GM19043 (cell line): ENCODE measurements at regions not wholly inside any gene's neighbourhood (a gene's known extent, or its start where the extent isn't known, plus 50 kb on each side); places are given as distances from the start of the nearest gene placed in this dataset.
"Not testable (repeated sequence)": the region's sequence is repeated elsewhere in the genome, so short reads cannot be mapped to it uniquely, and the experiment has no call there.

Experiments used
- ATAC-seq: cut with Tn5 transposase; IDR thresholded peaks from one replicate; pipeline ENCODE4 v1.9.1; 2021; ENCODE audit warnings: low read depth; ENCODE audit not compliant: unreplicated experiment

DNA sequence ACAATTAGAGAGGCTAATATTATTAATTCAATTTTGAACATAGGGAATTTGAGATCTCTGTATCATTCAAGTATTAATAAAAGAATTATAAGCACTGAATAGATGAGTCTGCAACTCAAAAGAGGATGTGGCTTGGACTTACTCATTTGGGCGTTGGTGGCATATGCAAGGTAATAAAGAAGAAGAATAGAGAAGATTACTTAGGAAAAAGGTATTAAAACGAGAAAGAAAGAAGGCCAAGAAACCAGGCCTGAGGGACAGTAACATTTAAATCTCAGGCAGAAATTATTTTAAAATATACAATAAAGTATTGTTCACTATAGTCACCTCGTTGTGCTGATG, 383.0 kb upstream of the INTU start:
- no peak for ATAC-seq

DNA sequence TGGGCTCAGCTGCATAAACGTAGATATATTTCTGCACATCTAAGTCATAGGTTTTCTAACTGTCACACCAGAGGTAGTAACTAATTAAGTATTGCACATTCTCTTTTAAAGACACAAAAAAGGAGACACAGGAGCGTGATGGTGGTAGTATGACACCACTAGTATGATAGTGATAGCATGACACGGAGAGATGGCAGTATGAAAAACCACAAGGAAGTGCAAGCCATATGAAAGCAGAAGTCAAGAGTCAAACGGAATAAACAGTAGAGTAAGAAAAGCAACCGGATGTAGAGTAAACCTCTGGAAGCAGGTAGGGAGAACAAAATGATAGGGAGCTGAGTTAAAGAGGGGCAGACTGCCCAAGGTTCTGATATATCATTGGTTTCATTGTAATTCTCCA, 382.2 kb upstream of the INTU start:
- ATAC-seq = peak; percentile 73

DNA sequence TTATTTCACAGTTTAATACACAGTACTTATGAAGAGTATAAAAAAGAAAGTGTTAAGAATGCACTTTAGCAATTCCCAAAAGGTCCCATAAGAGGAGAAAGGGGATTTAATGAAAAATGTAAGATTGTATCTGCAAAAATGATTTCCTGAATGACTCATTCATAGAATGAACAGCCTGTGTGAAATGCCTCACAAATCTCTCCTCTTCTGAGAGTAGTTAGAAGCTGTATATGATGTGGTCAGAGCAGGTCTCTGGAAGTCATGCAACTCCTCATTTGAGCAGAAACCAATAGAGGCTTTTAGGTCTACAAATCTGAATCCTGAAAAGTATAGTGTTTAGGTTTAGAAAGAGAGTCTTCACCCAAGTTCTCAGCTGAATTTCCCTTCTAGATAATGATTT, 381.3 kb upstream of the INTU start:
- ATAC-seq = peak; percentile 73

- ATAC-seq = no peak
Observed at GRCh38 chr4:127256500-127256899, 376.3 kb upstream of the INTU start.

DNA sequence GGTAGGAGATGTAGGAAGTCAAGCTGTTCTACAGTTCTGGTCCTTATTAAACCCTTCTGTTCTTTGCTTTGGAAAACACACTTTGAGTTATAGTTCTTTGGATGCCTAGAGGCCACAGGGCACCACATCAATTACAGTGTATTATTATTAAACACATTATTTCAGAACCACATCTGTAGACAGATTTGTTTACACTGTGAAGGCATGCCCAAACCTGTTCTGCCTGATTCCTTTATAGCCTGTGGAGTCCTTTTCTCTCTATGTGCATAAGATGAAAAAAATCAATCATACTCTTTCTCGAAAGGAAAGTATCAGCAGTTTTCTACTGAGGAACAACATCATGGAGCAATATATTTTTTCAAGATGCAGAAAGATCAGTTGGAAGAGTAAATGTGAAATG, 371.3 kb upstream of the INTU start:
- ATAC-seq = no peak

DNA sequence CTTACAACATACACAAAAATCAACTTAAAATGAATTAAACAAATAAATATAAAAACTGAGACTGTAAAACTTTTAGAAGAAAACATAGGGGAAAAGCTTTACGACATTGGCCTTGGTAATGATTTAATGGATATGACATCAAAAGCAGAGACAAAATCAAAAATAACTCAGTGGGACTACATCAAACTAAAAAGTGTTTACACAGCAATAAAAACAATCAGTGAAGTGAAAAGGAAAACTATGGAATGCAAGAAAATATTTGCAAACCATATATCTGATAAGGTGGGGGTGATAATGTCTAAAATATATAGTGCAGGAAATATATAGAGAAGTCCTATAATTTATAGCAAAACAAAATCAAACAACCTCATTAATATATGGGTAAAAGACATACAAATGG, 364.4 kb upstream of the INTU start:
- no peak for ATAC-seq

DNA sequence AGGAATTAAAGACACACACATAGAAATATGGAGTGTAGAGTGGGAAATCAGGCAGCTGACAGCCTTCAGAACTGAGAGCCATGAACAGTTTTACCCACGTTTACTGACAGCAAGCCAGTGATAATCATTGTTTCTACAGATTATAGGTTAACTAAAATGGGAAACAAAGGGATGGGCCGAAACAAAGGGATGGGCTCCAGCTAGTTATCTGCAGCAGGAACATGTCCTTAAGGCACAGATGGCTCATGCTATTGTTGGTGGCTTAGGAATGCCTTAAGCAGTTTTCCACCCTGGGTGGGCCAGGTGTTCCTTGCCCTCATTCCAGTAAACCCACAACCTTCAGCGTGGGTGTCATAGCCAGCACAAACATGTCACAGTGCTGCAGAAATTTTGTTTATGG, 355.7 kb upstream of the INTU start:
- not testable (repeated sequence) for ATAC-seq

- ATAC-seq = no peak
Observed at GRCh38 chr4:127284236-127284635, 348.5 kb upstream of the INTU start.

GRCh38 chr4:127291316-127291715, 341.4 kb upstream of the INTU start:
- no peak for ATAC-seq

GRCh38 chr4:127293496-127293895, 339.3 kb upstream of the INTU start:
- ATAC-seq = no peak

GRCh38 chr4:127304356-127304755, 328.4 kb upstream of the INTU start:
- no peak for ATAC-seq

- ATAC-seq = no peak
Observed at GRCh38 chr4:127307996-127308395, 324.8 kb upstream of the INTU start.

GRCh38 chr4:127309369-127310102, 323.2 kb upstream of the INTU start:
- ATAC-seq = no peak

- ATAC-seq = no peak
Observed at GRCh38 chr4:127311371-127311770, 321.4 kb upstream of the INTU start.

DNA sequence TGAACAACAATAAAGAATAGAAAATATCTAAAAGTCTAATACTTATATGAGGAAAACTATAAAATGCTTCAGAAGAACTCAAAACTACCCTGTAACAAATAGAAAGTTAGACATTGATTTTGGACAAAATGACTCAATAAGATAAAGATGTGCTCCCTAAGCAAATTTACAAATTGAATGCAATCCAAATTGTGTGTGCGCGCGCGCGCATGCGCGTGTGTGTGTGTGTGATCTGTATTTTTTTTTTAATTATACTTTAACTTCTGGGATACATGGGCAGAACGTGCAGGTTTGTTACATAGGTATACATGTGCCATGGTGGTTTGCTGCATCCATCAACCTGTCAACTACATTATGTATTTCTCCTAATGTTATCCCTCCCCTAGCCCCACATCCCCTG, 320.8 kb upstream of the INTU start:
- no peak for ATAC-seq

- no peak for ATAC-seq
Observed at GRCh38 chr4:127313767-127314166, 319.0 kb upstream of the INTU start.

- ATAC-seq = no peak
Observed at GRCh38 chr4:127327491-127327890, 305.3 kb upstream of the INTU start.

DNA sequence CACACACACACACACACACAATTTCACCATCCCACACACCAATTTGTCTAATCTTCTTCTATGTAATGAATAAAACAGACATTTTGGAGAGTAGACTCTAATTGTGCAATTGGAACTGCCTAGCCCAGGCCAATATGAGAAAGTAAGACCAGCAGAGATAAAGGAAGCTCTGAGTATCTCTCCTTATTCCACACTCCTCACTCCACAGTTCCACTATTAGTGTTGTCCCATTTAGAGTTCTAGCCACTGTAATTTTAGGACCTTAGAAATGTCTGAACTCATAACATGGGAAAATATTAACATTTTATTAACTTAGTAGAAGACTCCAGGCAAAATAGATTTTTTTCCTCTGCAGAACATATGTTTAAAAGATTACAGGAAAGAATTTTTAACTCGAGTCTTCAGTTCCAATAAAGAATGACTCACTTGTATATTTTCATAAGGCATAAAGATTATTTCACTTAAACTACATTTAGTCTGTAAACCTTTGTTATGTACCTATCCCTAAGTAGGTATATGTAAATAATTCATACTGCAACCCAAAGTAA, 297.6 kb upstream of the INTU start:
- no peak for ATAC-seq

DNA sequence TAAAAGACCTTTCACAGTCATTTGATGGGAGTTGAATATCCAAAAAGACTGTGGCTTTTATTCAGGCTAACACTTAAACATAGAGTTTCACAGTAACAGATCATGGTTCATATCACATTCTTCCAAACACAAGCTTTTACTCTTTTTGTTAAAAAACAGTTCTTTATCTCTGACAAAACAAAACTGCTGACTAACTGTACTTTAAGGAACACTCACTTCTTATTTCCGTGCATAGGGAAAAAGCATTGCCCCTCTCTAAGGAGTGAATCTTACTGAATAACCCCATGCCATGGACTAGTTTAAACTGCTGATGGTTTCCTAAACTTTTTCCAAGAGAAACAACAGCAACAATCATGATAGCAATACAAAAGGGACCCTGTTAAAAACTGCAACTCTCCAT, 297.0 kb upstream of the INTU start:
- ATAC-seq = no peak

GRCh38 chr4:127343123-127343522, 289.6 kb upstream of the INTU start:
- ATAC-seq = not testable (repeated sequence)

GRCh38 chr4:127344071-127344470, 288.7 kb upstream of the INTU start:
- no peak for ATAC-seq

DNA sequence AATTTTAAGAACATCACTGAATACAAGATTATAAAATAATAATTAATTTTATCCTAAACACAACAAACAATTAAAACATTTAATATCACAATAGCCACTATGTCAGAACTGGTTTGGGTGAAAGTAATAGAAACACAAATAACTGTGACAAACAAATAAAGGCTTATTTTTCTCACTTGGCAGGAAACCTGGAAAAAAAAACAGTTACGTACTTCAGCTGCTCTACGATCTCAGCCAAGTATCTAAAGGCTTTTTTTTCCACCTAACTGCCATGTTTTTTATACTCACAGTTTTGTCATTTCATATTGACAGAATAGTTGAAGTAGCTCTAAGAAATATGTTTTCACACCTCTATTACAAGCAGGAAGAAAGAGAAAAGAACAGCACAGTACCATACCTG, 284.8 kb upstream of the INTU start:
- no peak for ATAC-seq
